Activated CD8-positive, alpha-beta memory T cell treated with anti-CD3 and anti-CD28 coated beads, Interleukin-2, amount 50 U/mL, for 48 hours (primary cell): ENCODE measurements at regions not wholly inside any gene's neighbourhood (a gene's known extent, or its start where the extent isn't known, plus 50 kb on each side); places are given as distances from the start of the nearest gene placed in this dataset.
"Not testable (repeated sequence)": the region's sequence is repeated elsewhere in the genome, so short reads cannot be mapped to it uniquely, and the experiment has no call there.

ENCODE experiments used
- DNase-seq: peaks from one replicate; pipeline ENCODE4 v3.0.0-alpha.2; 2020

- no peak for DNase-seq
These were observed 72.5 kb downstream of the FAM50B start for GRCh38 chr6:3921663-3922062.

DNA sequence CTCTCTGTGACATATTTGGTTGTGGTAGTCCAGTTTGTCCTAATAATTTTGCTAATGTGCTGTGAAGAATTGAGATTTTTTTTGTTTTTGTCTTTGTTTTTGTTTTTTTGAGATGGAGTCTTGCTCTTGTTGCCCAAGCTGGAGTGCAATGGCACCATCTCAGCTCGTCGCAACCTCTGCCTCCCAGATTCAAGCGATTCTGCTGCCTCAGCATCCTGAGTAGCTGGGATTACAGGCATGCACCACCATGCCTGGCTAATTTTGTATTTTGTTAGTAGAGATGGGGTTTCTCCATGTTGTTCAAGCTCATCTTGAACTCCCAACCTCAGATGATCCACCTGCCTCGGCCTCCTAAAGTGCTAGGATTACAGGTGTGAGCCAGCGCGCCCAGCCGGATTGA lies 73.4 kb downstream of the FAM50B start:
- DNase-seq: not testable (repeated sequence)

GRCh38 chr6:3925223-3926149 lies 76.3 kb downstream of the FAM50B start:
- DNase-seq: not testable (repeated sequence)

DNA sequence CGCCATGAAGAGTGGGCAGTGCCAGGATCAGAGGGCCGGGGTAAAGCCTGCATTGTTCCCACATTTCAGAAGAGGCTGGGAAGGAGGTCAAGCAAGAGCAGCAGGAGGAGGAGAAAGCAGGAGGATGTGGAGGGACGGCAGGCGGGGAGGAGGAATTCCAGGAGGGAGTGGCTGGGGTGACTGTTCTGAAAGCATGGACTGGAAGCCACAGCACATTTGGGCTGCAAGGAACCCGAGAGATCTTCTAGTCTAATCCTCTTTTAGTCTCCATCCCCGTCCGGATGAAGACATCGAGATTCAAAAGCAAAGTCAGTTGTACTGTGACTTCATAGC lies 76.9 kb downstream of the FAM50B start:
- DNase-seq: no peak

DNA sequence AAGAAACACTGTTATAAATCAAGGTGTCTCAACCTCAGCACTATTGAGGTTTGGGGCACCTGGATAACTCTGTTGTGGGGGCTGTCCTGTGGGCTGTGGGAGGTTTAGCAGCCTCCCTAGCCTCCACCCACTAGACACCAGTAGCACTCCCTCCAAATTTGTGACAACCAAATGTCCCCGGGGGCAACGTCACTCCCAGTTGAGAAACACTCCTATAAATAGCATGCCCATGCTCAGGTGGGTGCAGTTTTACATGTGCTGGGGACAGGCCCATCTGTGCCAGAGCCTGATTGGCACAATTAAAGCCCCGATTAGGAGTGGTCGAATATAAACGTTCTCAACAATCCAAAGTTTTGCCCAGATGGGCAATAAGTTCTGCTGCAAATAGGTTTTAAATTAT lies 78.9 kb downstream of the FAM50B start:
- no peak for DNase-seq

DNA sequence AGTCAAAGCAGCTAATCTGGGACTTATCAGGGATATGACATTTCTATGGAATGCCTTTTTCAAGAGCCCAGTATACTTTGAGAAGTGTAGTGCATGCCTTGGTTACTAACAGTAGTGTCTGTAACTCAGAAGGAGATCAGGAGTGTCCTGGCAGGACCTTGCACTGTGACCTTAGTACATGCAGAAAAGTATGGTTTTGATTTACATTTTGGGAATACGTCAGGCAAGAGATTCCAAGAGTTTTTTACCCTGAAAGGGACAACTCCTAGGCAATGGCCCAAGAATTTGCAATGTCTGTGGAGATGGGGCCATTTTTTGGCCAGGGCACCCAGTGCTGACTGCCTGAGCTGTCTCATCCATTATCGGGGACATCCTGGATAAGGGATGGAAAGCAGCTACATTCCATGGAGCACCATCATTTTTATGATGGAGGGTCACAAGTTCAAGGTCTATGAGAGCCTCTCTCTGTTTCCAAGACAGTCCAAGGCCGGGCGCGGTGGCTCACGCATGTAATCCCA lies 80.2 kb downstream of the FAM50B start:
- no peak for DNase-seq

DNA sequence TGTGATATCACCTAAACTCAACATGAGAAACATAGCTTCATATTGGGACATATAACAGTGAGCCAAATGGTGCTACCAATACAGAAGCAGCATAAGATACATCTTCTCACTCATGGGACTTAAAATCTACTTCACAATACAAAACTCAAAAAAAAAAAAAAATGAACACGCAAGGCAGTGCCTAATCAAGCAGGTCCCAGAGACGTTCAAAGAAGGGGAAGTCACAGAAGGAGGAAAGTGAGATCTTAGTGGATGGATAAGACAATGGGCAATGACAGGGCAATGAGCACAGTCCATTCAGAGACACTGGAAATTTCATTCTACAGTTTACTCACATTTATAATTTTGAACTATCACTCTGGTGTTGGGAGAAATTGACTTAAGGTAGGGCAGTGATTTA lies 88.3 kb downstream of the FAM50B start:
- DNase-seq: no peak

GRCh38 chr6:3938715-3939367 lies 89.7 kb downstream of the FAM50B start:
- no peak for DNase-seq

- DNase-seq: no peak
These were observed 90.3 kb downstream of the FAM50B start for GRCh38 chr6:3939368-3939958.

DNA sequence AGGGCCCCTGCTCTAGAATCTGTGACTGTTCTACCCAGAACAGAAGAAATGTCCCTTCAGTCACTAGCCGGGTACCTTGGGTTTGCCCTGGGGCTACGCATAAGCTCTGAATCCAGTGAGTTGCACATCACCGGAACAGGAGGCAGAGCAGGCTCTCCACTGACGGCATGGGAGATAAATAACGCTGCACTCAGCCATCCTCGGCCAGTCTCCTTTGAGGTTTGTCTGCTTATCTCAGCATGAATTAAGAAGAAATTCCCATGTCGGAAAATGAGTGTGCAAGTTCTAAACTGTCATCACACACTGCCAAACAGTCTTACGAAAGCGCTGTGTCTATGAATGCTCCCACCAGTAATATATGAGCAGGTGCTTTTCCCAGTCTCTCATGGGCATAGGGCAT lies 90.8 kb downstream of the FAM50B start:
- no peak for DNase-seq

DNA sequence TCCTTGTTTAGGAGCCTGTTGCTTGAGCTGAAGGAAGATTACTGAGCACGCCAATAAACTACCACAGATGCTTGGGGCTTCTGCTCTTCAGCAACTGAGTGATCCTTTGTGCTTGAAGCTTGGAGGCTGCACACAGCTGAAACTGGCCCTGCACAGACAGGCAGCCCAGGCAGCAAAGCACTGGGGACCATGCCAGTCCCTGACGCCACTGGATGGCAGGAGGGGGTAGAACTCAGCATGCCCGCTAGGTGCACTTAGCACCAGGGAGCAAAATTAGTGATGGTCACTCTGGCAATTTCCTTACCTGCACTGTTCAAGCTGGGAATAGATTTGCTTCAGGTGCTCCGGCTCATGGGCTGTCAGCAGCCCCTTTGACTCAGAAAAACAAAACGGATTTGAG lies 91.5 kb downstream of the FAM50B start:
- DNase-seq: no peak

DNA sequence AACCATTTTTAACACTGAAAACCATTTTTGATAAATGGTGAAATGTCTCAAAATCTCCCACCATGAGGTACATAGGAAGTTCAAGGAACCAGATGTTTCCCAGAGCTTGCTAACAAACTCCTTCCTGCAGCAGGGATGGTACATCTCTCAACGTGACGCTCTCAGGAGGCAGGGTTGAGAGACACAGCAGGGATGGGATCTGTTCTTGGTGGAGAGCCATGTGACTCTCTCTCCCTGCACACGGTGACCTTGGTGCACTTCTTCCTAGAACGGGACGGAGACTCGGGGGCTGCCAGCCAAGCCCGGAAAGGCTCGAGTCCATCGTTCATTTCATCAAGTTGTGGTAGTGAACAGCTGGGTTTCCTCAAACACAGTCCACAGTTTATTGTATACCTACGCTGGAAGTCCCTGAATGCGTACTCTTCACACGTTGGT lies 94.2 kb downstream of the FAM50B start:
- DNase-seq: no peak

DNA sequence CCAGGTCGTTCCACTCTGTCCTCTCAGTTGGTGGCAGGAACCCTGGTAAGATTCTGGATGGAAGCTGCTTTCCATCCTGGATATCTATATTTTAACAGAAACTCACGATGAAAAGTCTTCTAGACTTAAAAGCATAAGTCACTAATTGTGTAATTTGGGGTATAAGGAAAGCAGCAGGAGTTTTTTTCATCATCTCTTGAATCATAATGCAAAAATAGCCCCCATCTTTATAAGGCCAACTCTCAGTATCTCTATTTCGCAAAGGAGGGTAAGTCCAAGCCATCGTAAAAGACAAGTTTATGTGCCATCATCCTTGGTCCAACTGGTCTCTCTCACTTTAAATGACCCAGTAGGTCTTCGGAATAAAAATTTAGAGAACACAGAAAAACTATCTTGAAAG lies 95.1 kb downstream of the FAM50B start:
- DNase-seq: no peak

GRCh38 chr6:3946778-3947177 lies 97.6 kb downstream of the FAM50B start:
- no peak for DNase-seq

DNA sequence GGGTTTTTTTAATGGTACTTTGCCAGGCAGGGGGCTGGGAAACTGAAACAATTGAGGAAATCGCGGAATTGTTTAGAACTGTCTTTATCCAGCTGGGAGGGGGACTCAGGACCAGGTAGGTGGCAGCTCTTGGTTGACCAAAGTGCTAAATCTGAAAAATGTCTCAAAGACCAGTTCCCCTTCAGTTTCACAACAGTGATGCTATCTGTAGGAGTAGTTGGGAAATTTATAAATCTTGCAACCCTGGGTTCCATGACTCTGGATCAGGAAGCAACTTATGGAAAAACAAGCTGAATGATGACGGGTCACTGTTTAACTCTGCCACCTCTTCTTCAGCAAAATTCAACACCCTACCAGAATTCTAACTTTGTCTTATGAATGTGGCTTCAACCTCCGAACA lies 99.7 kb downstream of the FAM50B start:
- DNase-seq: no peak

DNA sequence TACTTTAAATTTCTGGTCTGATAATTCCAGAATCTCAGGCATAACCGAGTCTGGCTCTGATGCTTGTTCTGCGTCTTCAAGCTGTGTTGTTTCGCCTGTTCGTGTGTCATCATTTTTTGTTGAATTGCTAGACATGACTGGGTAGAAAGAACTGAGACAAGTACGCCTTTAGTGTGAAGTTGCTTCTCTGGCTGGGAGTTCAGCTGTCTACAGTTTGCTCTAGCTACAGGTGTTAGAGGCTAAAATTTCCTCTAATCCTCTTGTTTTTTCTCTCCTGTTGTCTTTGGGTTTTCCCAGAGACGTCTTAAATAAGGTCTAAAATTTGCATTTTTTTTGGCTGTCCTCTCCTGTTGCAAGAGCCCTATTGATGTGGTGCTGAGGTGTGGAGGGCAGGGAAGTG lies 100.3 kb downstream of the FAM50B start:
- no peak for DNase-seq

- no peak for DNase-seq
These were observed 106.9 kb downstream of the FAM50B start for GRCh38 chr6:3956054-3956453.

- no peak for DNase-seq
These were observed 108.1 kb downstream of the FAM50B start for GRCh38 chr6:3957321-3957720.

DNA sequence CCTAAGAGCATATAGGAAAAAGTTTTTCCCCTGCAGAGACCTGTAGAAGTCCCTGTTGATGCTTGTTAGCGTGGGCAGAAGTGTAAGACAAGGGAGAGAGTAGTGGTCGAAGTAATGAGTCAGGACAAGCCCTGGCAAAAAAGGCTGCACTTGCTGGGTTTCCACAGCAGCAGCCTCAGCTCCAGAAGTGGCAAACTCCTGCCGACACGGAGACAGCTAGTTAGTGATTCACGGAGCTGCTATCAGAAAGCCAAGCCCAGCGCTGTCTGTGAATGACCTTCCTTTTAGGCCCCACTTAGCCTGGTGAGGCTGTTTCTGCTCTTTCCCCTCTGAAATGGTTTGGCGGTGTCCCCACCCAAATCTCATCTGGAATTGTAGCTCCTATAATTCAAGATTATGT lies 109.1 kb downstream of the FAM50B start:
- no peak for DNase-seq

GRCh38 chr6:3959385-3959784 lies 110.2 kb downstream of the FAM50B start:
- DNase-seq: no peak

- no peak for DNase-seq
These were observed 111.7 kb downstream of the FAM50B start for GRCh38 chr6:3960754-3961361.

- DNase-seq: no peak
These were observed 112.5 kb downstream of the FAM50B start for GRCh38 chr6:3961581-3962215.
